IMR-90 (cell line): ENCODE measurements at regions not wholly inside any gene's neighbourhood (a gene's known extent, or its start where the extent isn't known, plus 50 kb on each side); places are given as distances from the start of the nearest gene placed in this dataset.

Experiments used
- ATAC-seq: fragments of 200-7000 bp; cut with Tn5 transposase; 2 replicates; pipeline ENCODE4 v1.9.1; 2020; ENCODE audit warnings: low read depth, mild to moderate bottlenecking, moderate library complexity
- BruUV-seq: library from RNA; stranded (reverse); fragments of 400-500 nt; replicated peaks from 2 replicates; lab custom pipeline; 2021; lab: Mats Ljungman, UMichigan
- CTCF ChIA-PET: fragments of 300-600 bp; formaldehyde crosslinking; extraction: SDS; loops from one replicate; lab custom pipeline; 2021; ENCODE audit warnings: antibody characterized with exemption; lab: Yijun Ruan, JAX
- POLR2A ChIA-PET: fragments of 300-600 bp; sonication (Branson Sonifier 250); formaldehyde crosslinking; loops from one replicate; lab custom pipeline; 2022; ENCODE audit warnings: antibody characterized with exemption; ENCODE audit not compliant: unreplicated experiment; lab: Charles Lee
- DNase-seq: peaks from one replicate; pipeline ENCODE4 v3.0.0; 2013
- H2AFZ ChIP-seq: replicated peaks from 2 replicates; pipeline ENCODE3; 2013; ENCODE audit warnings: low read length, mild to moderate bottlenecking; ENCODE audit not compliant: poor library complexity
- H2AK5ac ChIP-seq: 2 replicates; pipeline ENCODE4 v1.6.1; 2013; ENCODE audit warnings: low read depth, low read length, inconsistent platforms
- H2AK9ac ChIP-seq: replicated peaks from 2 replicates; pipeline ENCODE3; 2013; ENCODE audit warnings: mild to moderate bottlenecking, low read depth, low read length, moderate library complexity; ENCODE audit not compliant: poor library complexity
- H2BK120ac ChIP-seq: 2 replicates; pipeline ENCODE4 v1.6.1; 2013; ENCODE audit warnings: low read depth, low read length, inconsistent platforms
- H2BK15ac ChIP-seq: 3 replicates; pipeline ENCODE4 v1.6.1; 2013; ENCODE audit warnings: low read depth, low read length, inconsistent platforms
- H2BK20ac ChIP-seq: 2 replicates; pipeline ENCODE4 v1.6.1; 2013; ENCODE audit warnings: low read depth, mild to moderate bottlenecking, inconsistent platforms, low read length, moderate library complexity
- H2BK5ac ChIP-seq: 2 replicates; pipeline ENCODE4 v1.6.1; 2013; ENCODE audit warnings: mild to moderate bottlenecking, low read depth, low read length, inconsistent platforms; ENCODE audit not compliant: poor library complexity, severe bottlenecking
- H3K14ac ChIP-seq: replicated peaks from 2 replicates; pipeline ENCODE4 v1.6.1; 2013; ENCODE audit warnings: low read depth, low read length, inconsistent platforms
- H3K18ac ChIP-seq: 2 replicates; pipeline ENCODE4 v1.6.1; 2013; ENCODE audit warnings: low read depth, low read length, control low read depth
- H3K23ac ChIP-seq: 2 replicates; pipeline ENCODE4 v1.6.1; 2013; ENCODE audit warnings: low read depth, low read length, inconsistent platforms
- H3K27ac ChIP-seq: 2 replicates; pipeline ENCODE4 v1.5.1; 2013; ENCODE audit warnings: mild to moderate bottlenecking, control low read depth, low read length; ENCODE audit not compliant: insufficient read depth
- H3K27me3 ChIP-seq: 2 replicates; pipeline ENCODE4 v1.6.1; 2013; ENCODE audit warnings: low read length; ENCODE audit not compliant: control insufficient read depth, insufficient read depth
- H3K36me3 ChIP-seq: 2 replicates; pipeline ENCODE4 v1.6.1; 2013; ENCODE audit warnings: low read length, mixed read lengths; ENCODE audit not compliant: control insufficient read depth, insufficient read depth
- H3K4ac ChIP-seq: 2 replicates; pipeline ENCODE4 v1.6.1; 2013; ENCODE audit warnings: low read depth, low read length, inconsistent platforms
- H3K4me1 ChIP-seq: 2 replicates; pipeline ENCODE4 v1.6.1; 2013; ENCODE audit warnings: low read length, mixed read lengths; ENCODE audit not compliant: control insufficient read depth, insufficient read depth
- H3K4me2 ChIP-seq: 2 replicates; pipeline ENCODE4 v1.6.1; 2013; ENCODE audit warnings: low read depth, mild to moderate bottlenecking, control low read depth, low read length, moderate library complexity
- H3K4me3 ChIP-seq: 2 replicates; pipeline ENCODE4 v1.5.1; 2013; ENCODE audit warnings: low read depth, mild to moderate bottlenecking, control low read depth, low read length, moderate library complexity; ENCODE audit not compliant: insufficient read depth
- H3K56ac ChIP-seq: 2 replicates; pipeline ENCODE4 v1.6.1; 2013; ENCODE audit warnings: low read length, inconsistent platforms; ENCODE audit not compliant: insufficient read depth; ENCODE audit errors: extremely low read depth
- H3K79me1 ChIP-seq, 2 experiments: 2 replicates each; pipeline ENCODE4 v1.6.1; 2013; ENCODE audit warnings: low read length in 2 of 2, inconsistent platforms in 1 of 2, low read depth in 1 of 2
- H3K9ac ChIP-seq: 2 replicates; pipeline ENCODE4 v1.6.1; 2013; ENCODE audit warnings: low read depth, low read length, control low read depth
- H3K9me1 ChIP-seq: 2 replicates; pipeline ENCODE4 v1.6.1; 2013; ENCODE audit warnings: low read length, inconsistent platforms; ENCODE audit not compliant: insufficient read depth
- H3K9me3 ChIP-seq: 2 replicates; pipeline ENCODE4 v1.6.1; 2013; ENCODE audit warnings: low read length; ENCODE audit not compliant: control insufficient read depth, insufficient read depth
- H4K20me1 ChIP-seq: 2 replicates; pipeline ENCODE4 v1.6.1; 2013; ENCODE audit warnings: low read length, inconsistent platforms; ENCODE audit not compliant: insufficient read depth
- H4K5ac ChIP-seq: 2 replicates; pipeline ENCODE4 v1.6.1; 2013; ENCODE audit warnings: mild to moderate bottlenecking, low read depth, low read length, control low read depth
- H4K8ac ChIP-seq, 2 experiments: 2 replicates each; pipeline ENCODE4 v1.6.1; 2013; ENCODE audit warnings: low read depth in 2 of 2, low read length in 2 of 2, control low read depth in 1 of 2, inconsistent platforms in 1 of 2
- H4K91ac ChIP-seq: 2 replicates; pipeline ENCODE4 v1.6.1; 2013; ENCODE audit warnings: low read depth, low read length, inconsistent platforms; ENCODE audit not compliant: insufficient read depth
- BHLHE40 ChIP-seq: fragments of 150-350 bp; IDR thresholded peaks from 2 replicates; pipeline ENCODE4 v1.6.1; 2016; ENCODE audit warnings: mild to moderate bottlenecking, low read depth, low read length
- CEBPB ChIP-seq: IDR thresholded peaks from 2 replicates; pipeline ENCODE4 v1.6.1; 2012; ENCODE audit warnings: low read depth, low read length, improper control_type of control experiment
- CHD1 ChIP-seq: IDR thresholded peaks from 2 replicates; pipeline ENCODE4 v1.6.1; 2012; ENCODE audit warnings: low read depth, low read length, improper control_type of control experiment
- FOS ChIP-seq: fragments of 150-350 bp; IDR thresholded peaks from 2 replicates; pipeline ENCODE4 v1.6.1; 2016; ENCODE audit warnings: low read depth, low read length
- MAFK ChIP-seq: IDR thresholded peaks from 2 replicates; pipeline ENCODE4 v1.6.1; 2012; ENCODE audit warnings: low read depth, low read length, improper control_type of control experiment
- MAZ ChIP-seq: IDR thresholded peaks from 2 replicates; pipeline ENCODE4 v1.6.1; 2012; ENCODE audit warnings: low read depth, mild to moderate bottlenecking, low read length, improper control_type of control experiment, moderate library complexity, borderline replicate concordance
- MXI1 ChIP-seq: IDR thresholded peaks from 2 replicates; pipeline ENCODE4 v1.6.1; 2012; ENCODE audit warnings: low read depth, mild to moderate bottlenecking, low read length, moderate library complexity, borderline replicate concordance
- NFE2L2 ChIP-seq: fragments of 150-350 bp; IDR thresholded peaks from 2 replicates; pipeline ENCODE4 v1.6.1; 2016; ENCODE audit warnings: low read depth, mild to moderate bottlenecking, low read length
- POLR2A ChIP-seq: IDR thresholded peaks from 2 replicates; pipeline ENCODE4 v1.6.1; 2012; ENCODE audit warnings: mild to moderate bottlenecking, low read depth, low read length
- RAD21 ChIP-seq: IDR thresholded peaks from 2 replicates; pipeline ENCODE4 v1.6.1; 2012; ENCODE audit warnings: low read length, improper control_type of control experiment
- RCOR1 ChIP-seq: IDR thresholded peaks from 2 replicates; pipeline ENCODE4 v1.6.1; 2012; ENCODE audit warnings: mild to moderate bottlenecking, low read length, improper control_type of control experiment; ENCODE audit not compliant: insufficient replicate concordance
- RFX5 ChIP-seq: IDR thresholded peaks from 2 replicates; pipeline ENCODE4 v1.8.0; 2012; ENCODE audit warnings: low read depth, mild to moderate bottlenecking, low read length, moderate library complexity
- SMC3 ChIP-seq: fragments of 150-350 bp; IDR thresholded peaks from 2 replicates; pipeline ENCODE4 v1.6.1; 2016; ENCODE audit warnings: low read depth, mild to moderate bottlenecking, antibody characterized with exemption, low read length, moderate library complexity
- WGBS, 2 experiments: methylation state at CpG; one replicate each; pipeline versions ENCODE4 v1.1.5 to v1.1.7; 2013; ENCODE audit warnings: missing lambda C conversion rate in 2 of 2; ENCODE audit not compliant: insufficient read length in 1 of 2; ENCODE audit errors: extremely low coverage in 2 of 2; 5-methylcytosine and 5-hydroxymethylcytosine counted together
- dilution Hi-C: fragments of 300-500 bp; cut with HindIII; formaldehyde crosslinking; loops from one replicate; pipeline ENCODE4 v1.14.3; 2018; ENCODE audit warnings: low sequenced_read_pairs; ENCODE audit not compliant: unreplicated experiment
- in situ Hi-C: fragments of 300-500 bp; cut with MboI; formaldehyde crosslinking; loops from 3 replicates; pipeline ENCODE4 v1.14.3; 2019; ENCODE audit warnings: low sequenced_read_pairs, inconsistent platforms, mixed read lengths
- intact Hi-C: fragments of 100-400 bp; cut with micrococcal nuclease; formaldehyde crosslinking; loops from 2 replicates; pipeline ENCODE4 v1.10.0; 2022
- TF ChIP-seq, protein P1 (sequence below): conservative IDR thresholded peaks from 2 replicates; pipeline ENCODE4 v1.5.1; 2012; ENCODE audit warnings: mild to moderate bottlenecking, low read depth, low read length, improper control_type of control experiment
- TF ChIP-seq, protein P2 (sequence below): fragments of 150-350 bp; IDR thresholded peaks from 2 replicates; pipeline ENCODE4 v1.6.1; 2016; ENCODE audit warnings: low read depth, mild to moderate bottlenecking, low read length, moderate library complexity, borderline replicate concordance
- TF ChIP-seq, protein P3 (sequence below): fragments of 150-350 bp; IDR thresholded peaks from 2 replicates; pipeline ENCODE4 v1.6.1; 2017; ENCODE audit warnings: mild to moderate bottlenecking, antibody characterized with exemption, low read length, low read depth

- no peak overlapping the region for H4K5ac ChIP-seq
- H3K56ac ChIP-seq = no peak overlapping the region
- H3K79me1 ChIP-seq = no peaks in the 10 kb centered on the region
- H3K9me1 ChIP-seq = no peaks in the 10 kb centered on the region
- POLR2A ChIA-PET = no interaction called here
- intact Hi-C loops (no loop called here), dilution Hi-C loops (no loop called here), in situ Hi-C loops (no loop called here)
- ATAC-seq = no peak
- H3K23ac ChIP-seq = no peak overlapping the region
- H2BK20ac ChIP-seq = no peak overlapping the region
- no peak overlapping the region for H4K91ac ChIP-seq
- H4K8ac ChIP-seq = no peak overlapping the region
- no peak overlapping the region for H3K4ac ChIP-seq
- no peak overlapping the region for H3K27ac ChIP-seq
- H3K27me3 ChIP-seq = no peaks in the 10 kb centered on the region
- no peaks in the 10 kb centered on the region for H3K36me3 ChIP-seq
- no peak overlapping the region for H2BK15ac ChIP-seq
- H2BK5ac ChIP-seq = no peak overlapping the region
- H3K4me2 ChIP-seq = no peak overlapping the region
- H2AFZ ChIP-seq = no peak overlapping the region
- H3K9me3 ChIP-seq = no peaks in the 10 kb centered on the region
- CTCF ChIA-PET = no interaction called here
- H3K14ac ChIP-seq = no peak overlapping the region
- no peak overlapping the region for H2AK9ac ChIP-seq
- no peak for TF ChIP-seq MAFK
- no peak for TF ChIP-seq NFE2L2
- TF ChIP-seq POLR2A = no peak
- TF ChIP-seq CHD1 = no peak
- no peak for TF ChIP-seq BHLHE40
- TF ChIP-seq FOS = no peak
- TF ChIP-seq, protein P1, sequence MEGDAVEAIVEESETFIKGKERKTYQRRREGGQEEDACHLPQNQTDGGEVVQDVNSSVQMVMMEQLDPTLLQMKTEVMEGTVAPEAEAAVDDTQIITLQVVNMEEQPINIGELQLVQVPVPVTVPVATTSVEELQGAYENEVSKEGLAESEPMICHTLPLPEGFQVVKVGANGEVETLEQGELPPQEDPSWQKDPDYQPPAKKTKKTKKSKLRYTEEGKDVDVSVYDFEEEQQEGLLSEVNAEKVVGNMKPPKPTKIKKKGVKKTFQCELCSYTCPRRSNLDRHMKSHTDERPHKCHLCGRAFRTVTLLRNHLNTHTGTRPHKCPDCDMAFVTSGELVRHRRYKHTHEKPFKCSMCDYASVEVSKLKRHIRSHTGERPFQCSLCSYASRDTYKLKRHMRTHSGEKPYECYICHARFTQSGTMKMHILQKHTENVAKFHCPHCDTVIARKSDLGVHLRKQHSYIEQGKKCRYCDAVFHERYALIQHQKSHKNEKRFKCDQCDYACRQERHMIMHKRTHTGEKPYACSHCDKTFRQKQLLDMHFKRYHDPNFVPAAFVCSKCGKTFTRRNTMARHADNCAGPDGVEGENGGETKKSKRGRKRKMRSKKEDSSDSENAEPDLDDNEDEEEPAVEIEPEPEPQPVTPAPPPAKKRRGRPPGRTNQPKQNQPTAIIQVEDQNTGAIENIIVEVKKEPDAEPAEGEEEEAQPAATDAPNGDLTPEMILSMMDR = no peak
- TF ChIP-seq, protein P2, sequence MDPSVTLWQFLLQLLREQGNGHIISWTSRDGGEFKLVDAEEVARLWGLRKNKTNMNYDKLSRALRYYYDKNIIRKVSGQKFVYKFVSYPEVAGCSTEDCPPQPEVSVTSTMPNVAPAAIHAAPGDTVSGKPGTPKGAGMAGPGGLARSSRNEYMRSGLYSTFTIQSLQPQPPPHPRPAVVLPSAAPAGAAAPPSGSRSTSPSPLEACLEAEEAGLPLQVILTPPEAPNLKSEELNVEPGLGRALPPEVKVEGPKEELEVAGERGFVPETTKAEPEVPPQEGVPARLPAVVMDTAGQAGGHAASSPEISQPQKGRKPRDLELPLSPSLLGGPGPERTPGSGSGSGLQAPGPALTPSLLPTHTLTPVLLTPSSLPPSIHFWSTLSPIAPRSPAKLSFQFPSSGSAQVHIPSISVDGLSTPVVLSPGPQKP = no peak
- no peak for TF ChIP-seq RFX5
- TF ChIP-seq MXI1 = no peak
- TF ChIP-seq, protein P3, sequence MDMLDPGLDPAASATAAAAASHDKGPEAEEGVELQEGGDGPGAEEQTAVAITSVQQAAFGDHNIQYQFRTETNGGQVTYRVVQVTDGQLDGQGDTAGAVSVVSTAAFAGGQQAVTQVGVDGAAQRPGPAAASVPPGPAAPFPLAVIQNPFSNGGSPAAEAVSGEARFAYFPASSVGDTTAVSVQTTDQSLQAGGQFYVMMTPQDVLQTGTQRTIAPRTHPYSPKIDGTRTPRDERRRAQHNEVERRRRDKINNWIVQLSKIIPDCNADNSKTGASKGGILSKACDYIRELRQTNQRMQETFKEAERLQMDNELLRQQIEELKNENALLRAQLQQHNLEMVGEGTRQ = no peak
- no peak for TF ChIP-seq RCOR1
- no peak for TF ChIP-seq CEBPB
- no peak for TF ChIP-seq MAZ
- no peak for TF ChIP-seq SMC3
- no peak for TF ChIP-seq RAD21
- H2AK5ac ChIP-seq = no peak overlapping the region
- no peak overlapping the region for H3K9ac ChIP-seq
- BruUV-seq = no TSS peak
- H2BK120ac ChIP-seq = no peak overlapping the region
- no peaks in the 10 kb centered on the region for H4K20me1 ChIP-seq
- no peak overlapping the region for H3K4me3 ChIP-seq
- no peak for DNase-seq
- no peaks in the 10 kb centered on the region for H3K4me1 ChIP-seq
- WGBS, 2 experiments = 19% methylated on average over 3 of the region's 10 CpGs; no CpG with 5 or more reads in 1 of the 2 experiments
- no peak overlapping the region for H3K18ac ChIP-seq
Observed at GRCh38 chr3:176554791-176555654, 642.3 kb downstream of the TBL1XR1 start.
